Right lobe of liver (tissue), 6 donors: ENCODE measurements at regions not wholly inside any gene's neighbourhood (a gene's known extent, or its start where the extent isn't known, plus 50 kb on each side); places are given as distances from the start of the nearest gene placed in this dataset.

Experiments used
- ATAC-seq, 4 donors: fragments of 200-7000 bp; cut with Tn5 transposase; one replicate each; pipeline ENCODE4 v1.9.1; 2020; ENCODE audit warnings: mild to moderate bottlenecking in 4 of 4, moderate library complexity in 4 of 4
- DNase-seq, 3 donors: peaks; one replicate each; pipeline ENCODE4 v3.0.0-alpha.2; 2020
- H3K27ac ChIP-seq, 3 donors: fragments of 200-600 bp; one replicate each; pipeline ENCODE4 v1.8.0; 2022
- H3K27me3 ChIP-seq, 2 donors: fragments of 200-600 bp; one replicate each; pipeline ENCODE4 v1.8.0; 2022
- H3K36me3 ChIP-seq, 4 donors: fragments of 200-600 bp; sonication (generic) in 1 of 4; one replicate each; pipeline versions ENCODE4 v1.5.1 to v1.8.0; 2017 to 2022; ENCODE audit warnings: control low read depth in 1 of 4
- H3K4me1 ChIP-seq, 4 donors: fragments of 200-600 bp; sonication (generic) in 1 of 4; one replicate each; pipeline versions ENCODE4 v1.5.1 to v1.8.0; 2017 to 2022; ENCODE audit warnings: control low read depth in 1 of 4
- H3K4me3 ChIP-seq, 3 donors: fragments of 200-600 bp; one replicate each; pipeline ENCODE4 v1.8.0; 2022
- H3K9me3 ChIP-seq, 4 donors: fragments of 200-600 bp; sonication (generic) in 1 of 4; one replicate each; pipeline versions ENCODE4 v1.5.1 to v1.8.0; 2017 to 2022; ENCODE audit warnings: control low read depth in 1 of 4
- CTCF ChIP-seq, 4 donors: fragments of 200-600 bp in 3 of 4; fragments of 450-650 bp in 1 of 4; IDR thresholded peaks; one replicate each; pipeline versions ENCODE4 v1.5.1 to v1.8.0; 2016 to 2022; ENCODE audit warnings: antibody characterized with exemption in 4 of 4, mild to moderate bottlenecking in 2 of 4
- POLR2A ChIP-seq: fragments of 450-650 bp; IDR thresholded peaks from one replicate; pipeline ENCODE4 v1.6.1; 2017; ENCODE audit warnings: antibody characterized with exemption, mild to moderate bottlenecking
- WGBS: methylation state at CpG from one replicate; pipeline ENCODE4 v1.1.6; 2018; ENCODE audit warnings: low coverage, low lambda C conversion rate; ENCODE audit not compliant: insufficient coverage; ENCODE audit errors: missing lambda C conversion rate; 5-methylcytosine and 5-hydroxymethylcytosine counted together
- intact Hi-C, 2 donors: fragments of 100-400 bp; cut with DNase I; formaldehyde crosslinking; loops; one replicate each; pipeline versions ENCODE4 v1.11.2 to v1.14.1; 2022
- donor health status: DM: no; HTN: yes; CAD: no.
- donor health status: DM: no; HTN: no; CAD: no.
- donor health status: DM: no; HTN: no; CAD: no.
- donor health status: DM: no; HTN: yes; CAD: no.
- donor health status: DM: no; HTN: yes; CAD: no.

GRCh38 chr11:109480251-109480650 lies 58.3 kb downstream of the C11orf87 start:
- TF ChIP-seq POLR2A: no peak
- TF ChIP-seq CTCF (IDR thresholded peaks at IDR 0.05): no peak
- intact Hi-C loops: no loop called here
- H3K4me1 ChIP-seq: no peaks in the 10 kb centered on the region

GRCh38 chr11:109486129-109486528 lies 64.1 kb downstream of the C11orf87 start:
- Histone ChIP-seq H3K36me3 (no peaks in the 10 kb centered on the region), H3K4me3 (no peak overlapping the region), H3K27ac (no peak overlapping the region), H3K4me1 (no peaks in the 10 kb centered on the region), H3K27me3 (no peaks in the 10 kb centered on the region), H3K9me3 (no peaks in the 10 kb centered on the region)
- ATAC-seq (no peak), DNase-seq (no peak)
- whole genome bisulfite sequencing: 40% methylated on average over 1 of the region's 1 CpG
- TF ChIP-seq CTCF (IDR thresholded peaks at IDR 0.05): no peak
- TF ChIP-seq POLR2A: no peak
- intact Hi-C loops: no loop called here

More at GRCh38 chr11:109480251-109480650, 58.3 kb downstream of the C11orf87 start:
- no peak for DNase-seq
- Histone ChIP-seq H3K4me3 (no peak overlapping the region), H3K36me3 (no peaks in the 10 kb centered on the region), H3K27me3 (no peaks in the 10 kb centered on the region), H3K9me3 (no peaks in the 10 kb centered on the region), H3K27ac (no peak overlapping the region)
- 43% methylated on average over 4 of the region's 6 CpGs for WGBS
- ATAC-seq: no peak

- whole genome bisulfite sequencing: 35% methylated on average over 4 of the region's 4 CpGs
Observed at GRCh38 chr11:109490953-109491635, 69.1 kb downstream of the C11orf87 start.

GRCh38 chr11:109506115-109506514 lies 84.1 kb downstream of the C11orf87 start:
- intact Hi-C loops: no loop called here
- H3K36me3 ChIP-seq: no peaks in the 10 kb centered on the region
- ATAC-seq (no peak), DNase-seq (no peak)
- no peaks in the 10 kb centered on the region for H3K4me1 ChIP-seq
- H3K4me3 ChIP-seq: no peak overlapping the region
- no peak for TF ChIP-seq POLR2A
- no peak for TF ChIP-seq CTCF (IDR thresholded peaks at IDR 0.05)
- no peaks in the 10 kb centered on the region for H3K9me3 ChIP-seq
- H3K27ac ChIP-seq: no peak overlapping the region
- WGBS: 54% methylated on average over 3 of the region's 3 CpGs
- H3K27me3 ChIP-seq: no peaks in the 10 kb centered on the region

More at GRCh38 chr11:109490953-109491635, 69.1 kb downstream of the C11orf87 start:
- DNase-seq (no peak), ATAC-seq (no peak)
- Histone ChIP-seq H3K4me1 (no peaks in the 10 kb centered on the region), H3K4me3 (no peak overlapping the region), H3K27ac (no peak overlapping the region), H3K9me3 (no peaks in the 10 kb centered on the region), H3K36me3 (no peaks in the 10 kb centered on the region), H3K27me3 (no peaks in the 10 kb centered on the region)
- TF ChIP-seq POLR2A (no peak), CTCF (IDR thresholded peaks at IDR 0.05) (no peak)
- intact Hi-C loops: no loop called here
